ENCODE measurements at regions not wholly inside any gene's neighbourhood (a gene's known extent, or its start where the extent isn't known, plus 50 kb on each side); places are given as distances from the start of the nearest gene placed in this dataset.

GRCh38 chr10:2097937-2098336 is 360.6 kb upstream of the ADARB2 start:
- H3K27ac Mint-ChIP-seq = no peak overlapping the region
- H3K36me3 Mint-ChIP-seq (ENCODE audit: insufficient read depth) = no peaks in the 10 kb centered on the region
- ATAC-seq (replicated peaks) (no peak), DNase-seq (no peak)
- no peaks in the 10 kb centered on the region for H3K27me3 Mint-ChIP-seq
- no peaks in the 10 kb centered on the region for H3K9me3 Mint-ChIP-seq
- H3K4me3 Mint-ChIP-seq = no peak overlapping the region
- H3K4me1 Mint-ChIP-seq (ENCODE audit: low read depth in 2 of 2) = no peaks in the 10 kb centered on the region

- Mint-ChIP-seq H3K4me3 (no peak overlapping the region), H3K9me3 (no peaks in the 10 kb centered on the region), H3K4me1 (ENCODE audit: low read depth in 2 of 2) (no peaks in the 10 kb centered on the region), H3K27ac (no peak overlapping the region), H3K27me3 (no peaks in the 10 kb centered on the region), H3K36me3 (ENCODE audit: insufficient read depth) (no peaks in the 10 kb centered on the region)
- ATAC-seq (replicated peaks) (no peak), DNase-seq (no peak)
Observed at GRCh38 chr10:2094171-2094570, 356.8 kb upstream of the ADARB2 start.

DNA sequence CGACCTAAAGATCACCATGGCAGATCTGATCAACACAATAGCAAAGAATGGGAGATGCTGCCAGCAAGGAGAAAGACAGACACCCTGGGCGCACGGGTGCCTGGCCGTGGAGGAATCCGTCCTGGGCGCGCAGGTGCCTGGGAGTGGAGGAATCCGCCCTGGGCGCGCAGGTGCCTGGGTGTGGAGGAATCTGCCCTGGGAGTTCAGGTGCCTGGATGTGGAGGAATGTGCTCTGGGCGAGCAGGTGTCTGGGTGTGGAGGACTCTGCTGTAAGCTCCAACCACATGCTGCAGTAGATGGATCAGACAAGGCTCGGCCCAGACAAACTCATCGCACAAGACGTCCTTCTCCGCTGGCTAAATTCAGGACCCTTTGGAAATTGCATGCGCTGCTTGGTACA is 346.3 kb upstream of the ADARB2 start:
- no peaks in the 10 kb centered on the region for H3K4me1 Mint-ChIP-seq (ENCODE audit: low read depth in 2 of 2)
- H3K4me3 Mint-ChIP-seq = no peak overlapping the region
- H3K27me3 Mint-ChIP-seq = peaks cover 0 to 10% of the 10 kb centered on the region in 2 donors

DNA sequence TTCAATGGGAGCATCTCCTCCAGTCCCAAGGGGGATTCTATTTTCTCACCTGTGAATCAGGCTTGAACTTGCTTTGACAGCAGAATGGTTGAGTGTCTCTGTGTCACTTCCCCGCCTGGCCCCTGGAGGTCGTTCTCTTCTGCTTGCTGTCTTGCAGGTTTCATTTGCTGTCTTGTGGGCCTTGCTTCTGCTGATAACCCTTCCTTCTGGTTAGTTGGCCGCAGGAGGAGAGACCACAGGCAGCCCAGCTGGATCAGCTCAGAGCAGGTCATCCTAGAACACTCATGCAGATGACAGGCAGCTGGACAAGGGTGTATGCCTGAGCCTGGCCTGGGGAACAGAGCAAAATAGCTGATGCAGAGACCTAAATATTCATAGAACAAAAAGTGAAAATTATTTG is 344.2 kb upstream of the ADARB2 start:
- no peak overlapping the region for H3K4me3 Mint-ChIP-seq
- H3K27ac Mint-ChIP-seq = no peak overlapping the region
- H3K27me3 Mint-ChIP-seq = peaks cover 0 to 6% of the 10 kb centered on the region in 2 donors
- no peaks in the 10 kb centered on the region for H3K4me1 Mint-ChIP-seq (ENCODE audit: low read depth in 2 of 2)
- ATAC-seq (replicated peaks) = no peak
- no peak for DNase-seq
- H3K36me3 Mint-ChIP-seq (ENCODE audit: insufficient read depth) = no peaks in the 10 kb centered on the region
- H3K9me3 Mint-ChIP-seq = no peaks in the 10 kb centered on the region

More for the DNA sequence above, 346.3 kb upstream of the ADARB2 start:
- ATAC-seq (replicated peaks) = no peak
- no peak for DNase-seq
- Mint-ChIP-seq H3K27ac (no peak overlapping the region), H3K36me3 (ENCODE audit: insufficient read depth) (no peaks in the 10 kb centered on the region), H3K9me3 (no peaks in the 10 kb centered on the region)

GRCh38 chr10:2079603-2080078 is 342.3 kb upstream of the ADARB2 start:
- DNase-seq = no peak
- H3K9me3 Mint-ChIP-seq = no peaks in the 10 kb centered on the region
- H3K27me3 Mint-ChIP-seq = no peaks in the 10 kb centered on the region
- H3K27ac Mint-ChIP-seq = no peak overlapping the region
- no peak for ATAC-seq (replicated peaks)
- no peaks in the 10 kb centered on the region for H3K36me3 Mint-ChIP-seq (ENCODE audit: insufficient read depth)
- H3K4me3 Mint-ChIP-seq = no peak overlapping the region
- no peaks in the 10 kb centered on the region for H3K4me1 Mint-ChIP-seq (ENCODE audit: low read depth in 2 of 2)

- Mint-ChIP-seq H3K9me3 (no peaks in the 10 kb centered on the region), H3K4me3 (no peak overlapping the region), H3K27me3 (no peaks in the 10 kb centered on the region), H3K36me3 (ENCODE audit: insufficient read depth) (no peaks in the 10 kb centered on the region), H3K4me1 (ENCODE audit: low read depth in 2 of 2) (no peaks in the 10 kb centered on the region), H3K27ac (no peak overlapping the region)
- DNase-seq = no peak
- no peak for ATAC-seq (replicated peaks)
Observed at GRCh38 chr10:2077231-2077630, 339.9 kb upstream of the ADARB2 start.

DNA sequence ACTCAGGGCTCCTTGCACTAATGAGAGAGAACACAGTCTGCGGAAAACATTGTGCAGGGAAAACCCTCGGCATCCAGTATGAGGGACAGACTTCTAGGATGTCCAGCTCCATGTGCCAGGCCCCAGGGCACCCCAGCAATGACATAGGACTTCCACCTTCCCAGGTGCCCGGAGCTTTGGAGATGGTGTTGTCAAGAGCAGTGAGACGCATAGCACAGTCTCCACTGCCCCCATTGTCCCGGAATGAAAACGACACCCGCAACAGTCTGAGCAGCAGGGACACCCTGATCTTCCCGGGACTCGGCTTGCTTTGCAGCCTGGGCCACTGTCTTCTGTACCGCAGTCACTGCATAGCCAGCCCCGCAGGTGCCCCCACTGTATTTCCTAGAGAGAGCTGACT is 339.2 kb upstream of the ADARB2 start:
- Mint-ChIP-seq H3K36me3 (ENCODE audit: insufficient read depth) (no peaks in the 10 kb centered on the region), H3K9me3 (no peaks in the 10 kb centered on the region), H3K4me1 (ENCODE audit: low read depth in 2 of 2) (no peaks in the 10 kb centered on the region), H3K4me3 (no peak overlapping the region), H3K27me3 (no peaks in the 10 kb centered on the region), H3K27ac (no peak overlapping the region)
- ATAC-seq (replicated peaks) = no peak
- DNase-seq = no peak

GRCh38 chr10:2067015-2067414 is 329.7 kb upstream of the ADARB2 start:
- ATAC-seq (replicated peaks) (no peak), DNase-seq (no peak)
- no peak overlapping the region for H3K4me3 Mint-ChIP-seq
- H3K36me3 Mint-ChIP-seq (ENCODE audit: insufficient read depth) = no peaks in the 10 kb centered on the region
- H3K27ac Mint-ChIP-seq = no peak overlapping the region
- no peaks in the 10 kb centered on the region for H3K4me1 Mint-ChIP-seq (ENCODE audit: low read depth in 2 of 2)
- no peaks in the 10 kb centered on the region for H3K27me3 Mint-ChIP-seq
- peaks cover 0 to 8% of the 10 kb centered on the region in 2 donors for H3K9me3 Mint-ChIP-seq

DNA sequence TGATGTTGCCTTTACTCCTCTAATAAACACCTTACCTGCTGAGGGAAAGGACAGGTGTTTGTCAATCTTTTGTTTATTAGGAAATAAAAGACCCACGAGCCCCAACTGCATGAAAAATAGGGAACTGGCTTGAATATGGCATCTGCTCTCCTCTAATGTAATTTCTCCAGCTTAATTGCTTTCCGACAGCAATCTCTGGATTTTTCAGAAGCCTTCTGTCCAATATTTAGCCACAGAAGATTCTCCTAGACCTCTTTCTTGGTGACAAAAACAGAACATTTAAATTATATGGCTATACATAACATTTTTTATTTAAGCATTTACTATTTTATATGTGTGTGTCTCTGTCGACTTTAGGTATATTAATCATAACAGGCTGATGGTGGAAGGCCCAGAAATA is 317.4 kb upstream of the ADARB2 start:
- no peaks in the 10 kb centered on the region for H3K36me3 Mint-ChIP-seq (ENCODE audit: insufficient read depth)
- no peak overlapping the region for H3K4me3 Mint-ChIP-seq
- no peak for DNase-seq
- H3K27me3 Mint-ChIP-seq = peaks cover 4 to 23% of the 10 kb centered on the region in 2 donors
- no peak for ATAC-seq (replicated peaks)
- H3K9me3 Mint-ChIP-seq = peaks cover 0 to 1% of the 10 kb centered on the region in 2 donors
- no peak overlapping the region for H3K27ac Mint-ChIP-seq
- no peaks in the 10 kb centered on the region for H3K4me1 Mint-ChIP-seq (ENCODE audit: low read depth in 2 of 2)

DNA sequence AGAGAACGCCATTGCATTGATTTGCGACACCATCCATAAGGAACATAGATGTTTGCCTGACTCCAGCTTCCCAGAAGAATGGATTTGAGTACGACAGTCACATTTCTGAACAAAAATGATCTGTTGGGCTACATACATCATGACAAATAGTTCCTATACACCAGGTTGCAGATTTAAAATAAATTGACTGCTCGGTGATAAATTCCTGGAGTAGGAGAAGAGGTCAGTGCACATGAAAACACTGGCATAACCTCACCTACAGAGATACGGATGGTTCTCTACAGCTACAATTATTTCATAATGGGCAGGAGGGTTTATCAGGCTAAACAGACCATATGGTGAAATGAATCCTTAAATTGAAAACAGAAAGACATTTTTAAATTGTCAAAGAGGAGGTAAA is 316.5 kb upstream of the ADARB2 start:
- no peak overlapping the region for H3K4me3 Mint-ChIP-seq
- H3K27ac Mint-ChIP-seq = no peak overlapping the region
- DNase-seq = no peak
- H3K27me3 Mint-ChIP-seq = peaks cover 0 to 16% of the 10 kb centered on the region in 2 donors
- ATAC-seq (replicated peaks) = no peak
- H3K9me3 Mint-ChIP-seq = peaks cover 0 to 1% of the 10 kb centered on the region in 2 donors
- no peaks in the 10 kb centered on the region for H3K4me1 Mint-ChIP-seq (ENCODE audit: low read depth in 2 of 2)
- no peaks in the 10 kb centered on the region for H3K36me3 Mint-ChIP-seq (ENCODE audit: insufficient read depth)

- no peak for ATAC-seq (replicated peaks)
- H3K4me3 Mint-ChIP-seq = no peak overlapping the region
- H3K27ac Mint-ChIP-seq = no peak overlapping the region
- no peaks in the 10 kb centered on the region for H3K36me3 Mint-ChIP-seq (ENCODE audit: insufficient read depth)
- DNase-seq = no peak
- H3K4me1 Mint-ChIP-seq (ENCODE audit: low read depth in 2 of 2) = no peaks in the 10 kb centered on the region
- H3K27me3 Mint-ChIP-seq = no peaks in the 10 kb centered on the region
- H3K9me3 Mint-ChIP-seq = peaks cover 0 to 1% of the 10 kb centered on the region in 2 donors
Observed at GRCh38 chr10:2051108-2051507, 313.8 kb upstream of the ADARB2 start.

GRCh38 chr10:2049560-2049959 is 312.2 kb upstream of the ADARB2 start:
- no peaks in the 10 kb centered on the region for H3K36me3 Mint-ChIP-seq (ENCODE audit: insufficient read depth)
- peaks cover 0 to 1% of the 10 kb centered on the region in 2 donors for H3K9me3 Mint-ChIP-seq
- no peak overlapping the region for H3K27ac Mint-ChIP-seq
- DNase-seq (no peak), ATAC-seq (replicated peaks) (no peak)
- no peak overlapping the region for H3K4me3 Mint-ChIP-seq
- no peaks in the 10 kb centered on the region for H3K27me3 Mint-ChIP-seq
- H3K4me1 Mint-ChIP-seq (ENCODE audit: low read depth in 2 of 2) = no peaks in the 10 kb centered on the region

GRCh38 chr10:2048337-2048973 is 311.1 kb upstream of the ADARB2 start:
- ATAC-seq (replicated peaks) (no peak), DNase-seq (no peak)
- Mint-ChIP-seq H3K4me3 (no peak overlapping the region), H3K27me3 (peaks cover 0 to 4% of the 10 kb centered on the region in 2 donors), H3K27ac (no peak overlapping the region), H3K4me1 (ENCODE audit: low read depth in 2 of 2) (no peaks in the 10 kb centered on the region), H3K9me3 (peaks cover 0 to 1% of the 10 kb centered on the region in 2 donors), H3K36me3 (ENCODE audit: insufficient read depth) (no peaks in the 10 kb centered on the region)

- Mint-ChIP-seq H3K27ac (no peak overlapping the region), H3K27me3 (peaks cover 0 to 7% of the 10 kb centered on the region in 2 donors), H3K4me1 (ENCODE audit: low read depth in 2 of 2) (no peaks in the 10 kb centered on the region), H3K4me3 (no peak overlapping the region), H3K36me3 (ENCODE audit: insufficient read depth) (no peaks in the 10 kb centered on the region), H3K9me3 (no peaks in the 10 kb centered on the region)
- DNase-seq (no peak), ATAC-seq (replicated peaks) (no peak)
Observed at GRCh38 chr10:2047679-2048078, 310.4 kb upstream of the ADARB2 start.
